NCI-H1694 treated with DMSO at 0.1 percent for 48 hours (cell line): ENCODE measurements at regions not wholly inside any gene's neighbourhood (a gene's known extent, or its start where the extent isn't known, plus 50 kb on each side); places are given as distances from the start of the nearest gene placed in this dataset.

Source experiments
- DNase-seq: peaks from one replicate; lab custom pipeline; 2025; lab: John Stamatoyannopoulos, UW

DNA sequence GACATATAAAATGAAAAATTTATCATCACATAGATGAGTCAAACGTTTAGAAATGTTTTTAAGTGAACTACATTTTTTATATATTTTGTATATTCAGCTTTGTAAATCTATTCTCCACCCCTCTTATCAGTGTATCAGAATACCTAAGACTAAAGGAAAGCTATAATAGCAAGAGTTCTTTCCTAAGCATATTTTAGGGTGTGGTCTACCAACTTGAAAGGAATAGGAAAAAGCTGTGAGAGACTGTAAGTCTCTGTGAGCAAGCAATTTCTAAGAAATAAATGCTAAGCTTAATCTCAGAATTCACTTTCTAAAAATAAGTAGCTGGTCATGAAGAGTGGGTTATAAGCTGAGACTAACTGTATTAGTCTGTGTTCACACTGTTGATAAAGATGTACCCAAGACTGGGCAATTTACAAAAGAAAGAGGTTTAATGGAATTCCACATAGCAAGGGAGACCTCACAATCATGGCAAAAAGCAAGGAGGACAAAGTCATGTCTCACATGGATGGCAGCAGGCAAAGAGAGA is 175.4 kb upstream of the PREP start:
- DNase-seq = no peak

DNA sequence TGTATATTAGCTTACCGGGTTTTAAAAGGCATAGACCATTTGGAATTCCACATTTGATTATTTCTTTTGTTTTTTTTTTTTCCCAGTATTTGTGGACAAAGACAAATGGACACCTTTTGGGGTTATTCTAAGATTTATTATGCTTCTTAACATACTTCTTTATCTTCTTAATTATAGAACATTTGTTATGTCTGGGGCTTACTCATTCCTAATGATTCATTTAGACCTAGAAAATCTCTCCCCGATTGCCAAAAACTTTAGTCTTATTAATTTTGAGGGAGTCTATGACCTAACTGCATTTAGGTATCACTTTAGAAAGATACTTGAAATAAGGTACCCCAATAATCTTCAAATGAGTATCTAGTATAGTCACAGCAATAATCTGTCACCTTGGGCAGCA is 170.7 kb upstream of the PREP start:
- no peak for DNase-seq

DNA sequence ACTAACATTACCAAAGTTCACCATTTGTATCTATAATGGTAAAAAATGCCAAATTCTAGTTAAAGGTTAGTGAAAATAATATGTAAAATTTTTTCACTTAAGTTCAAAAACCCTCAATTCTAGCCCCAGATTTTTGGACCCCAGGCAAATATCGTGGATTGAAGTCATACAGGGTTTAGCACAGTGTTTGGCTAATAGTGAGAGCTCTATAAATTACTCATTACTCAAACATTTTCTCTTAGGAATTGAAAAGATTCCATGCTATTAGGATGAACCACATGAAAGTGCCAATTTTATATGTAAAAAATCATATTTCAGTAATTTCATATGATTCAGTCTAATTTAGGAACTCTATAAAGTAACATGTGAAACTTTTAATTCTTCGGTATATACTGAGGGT is 170.3 kb upstream of the PREP start:
- DNase-seq = no peak

DNA sequence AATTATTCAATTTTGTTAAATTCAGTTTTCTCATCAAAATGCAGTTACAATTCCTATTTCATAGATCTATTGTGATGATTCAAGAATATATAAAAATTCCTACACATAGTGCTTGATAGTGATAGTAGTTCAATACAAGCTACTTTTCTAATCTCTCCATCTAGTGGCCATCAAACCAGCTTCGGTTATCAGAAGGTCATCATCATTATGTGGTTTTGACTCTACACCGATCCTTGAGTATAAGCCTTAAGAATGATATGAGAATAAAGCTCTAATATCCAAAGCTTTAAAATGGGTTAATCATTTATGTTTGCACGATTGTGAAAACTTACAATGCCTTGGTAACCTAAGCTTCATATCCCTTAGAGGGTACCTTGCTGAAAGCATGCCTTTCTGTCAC is 167.5 kb upstream of the PREP start:
- no peak for DNase-seq

DNA sequence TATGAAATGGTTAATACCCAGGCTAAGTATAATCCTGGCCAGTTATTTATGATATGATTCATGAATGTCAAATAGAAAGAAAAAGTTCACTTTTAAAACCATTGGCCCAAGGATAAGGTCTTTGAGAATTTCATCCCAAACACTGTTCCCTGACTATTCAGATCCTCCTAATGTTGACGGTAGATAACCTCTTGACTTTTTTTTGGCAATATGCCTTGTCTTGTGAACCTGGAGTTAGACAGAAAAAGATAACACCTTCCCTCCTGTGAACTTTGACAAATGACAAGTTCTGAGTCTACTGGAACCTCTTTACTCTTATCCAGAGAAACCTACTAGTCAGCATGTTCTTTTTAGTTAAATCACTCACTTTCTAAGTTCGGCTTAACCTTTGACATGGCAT is 166.8 kb upstream of the PREP start:
- no peak for DNase-seq

DNA sequence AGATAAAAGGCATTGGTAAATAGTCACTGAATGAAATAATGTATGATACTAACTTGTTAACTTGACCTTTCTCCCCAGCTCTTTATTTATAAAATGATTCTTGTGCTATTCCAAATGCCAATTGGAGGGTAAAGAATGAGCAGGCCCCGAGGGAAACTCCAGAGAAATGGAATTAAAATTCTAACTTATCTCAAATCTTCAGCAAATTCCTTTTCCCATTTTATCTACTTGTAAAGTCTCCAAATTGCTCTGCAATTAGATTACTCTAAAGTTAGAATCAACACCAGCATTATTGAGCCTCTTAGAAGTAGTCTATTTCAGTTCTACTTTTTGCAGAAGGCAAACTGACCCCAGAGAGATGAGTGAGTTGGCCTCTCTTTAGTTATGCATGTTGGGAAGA is 165.9 kb upstream of the PREP start:
- no peak for DNase-seq

DNA sequence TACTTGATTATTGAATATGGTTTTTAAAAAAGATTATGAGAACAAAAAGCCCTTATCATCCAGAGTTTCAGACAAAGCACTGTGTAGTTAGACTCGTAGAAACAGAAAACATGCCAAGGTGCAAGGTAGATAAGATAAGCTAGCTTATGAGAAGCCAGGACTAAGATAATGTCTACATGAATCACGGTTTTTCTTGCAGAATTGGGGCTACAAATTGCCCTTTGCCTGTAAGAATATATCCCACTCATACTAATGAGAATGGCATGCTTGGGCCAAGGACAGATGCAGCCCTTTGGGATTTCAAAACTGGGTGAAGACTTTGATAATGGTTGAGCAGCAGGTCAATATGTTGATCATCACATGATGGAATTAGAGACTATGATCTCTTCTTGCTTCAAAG is 165.3 kb upstream of the PREP start:
- DNase-seq = no peak

DNA sequence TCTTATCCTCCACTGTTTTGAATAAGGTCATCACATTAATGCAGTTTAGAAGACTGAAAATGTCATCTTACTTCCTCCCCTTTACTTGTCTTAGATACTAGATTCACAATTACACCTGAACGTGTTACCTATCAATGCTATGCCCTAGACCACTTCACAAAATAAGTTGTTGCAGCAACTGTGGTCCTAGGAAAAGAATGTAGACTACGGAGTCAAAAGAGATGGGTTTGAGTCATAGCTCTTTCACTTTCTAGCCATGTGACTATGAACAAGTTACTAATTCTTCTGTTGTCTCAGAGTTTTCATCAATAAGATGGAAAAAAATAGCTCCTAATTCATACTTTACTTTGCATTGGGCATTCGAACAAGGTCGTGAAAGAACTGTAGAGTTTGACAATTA is 164.3 kb upstream of the PREP start:
- no peak for DNase-seq

DNA sequence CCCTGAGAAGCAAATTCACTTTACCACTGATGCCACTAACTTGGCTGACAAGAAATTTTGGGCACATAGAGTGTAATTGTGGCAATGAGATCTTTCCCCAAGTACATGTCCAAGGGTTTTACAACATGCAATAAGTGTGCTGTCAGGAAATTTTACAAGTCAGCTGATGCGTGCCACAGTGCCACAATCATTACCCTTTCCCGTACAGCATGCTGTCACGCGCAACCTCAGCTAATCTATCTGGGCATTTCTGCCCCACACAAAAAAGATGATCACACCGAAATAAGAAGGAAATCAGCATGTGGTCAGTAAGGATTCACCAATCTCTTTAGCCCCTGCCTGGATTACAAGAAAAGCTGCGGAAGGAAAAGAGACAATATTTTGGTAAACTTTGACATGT is 163.6 kb upstream of the PREP start:
- DNase-seq = no peak

DNA sequence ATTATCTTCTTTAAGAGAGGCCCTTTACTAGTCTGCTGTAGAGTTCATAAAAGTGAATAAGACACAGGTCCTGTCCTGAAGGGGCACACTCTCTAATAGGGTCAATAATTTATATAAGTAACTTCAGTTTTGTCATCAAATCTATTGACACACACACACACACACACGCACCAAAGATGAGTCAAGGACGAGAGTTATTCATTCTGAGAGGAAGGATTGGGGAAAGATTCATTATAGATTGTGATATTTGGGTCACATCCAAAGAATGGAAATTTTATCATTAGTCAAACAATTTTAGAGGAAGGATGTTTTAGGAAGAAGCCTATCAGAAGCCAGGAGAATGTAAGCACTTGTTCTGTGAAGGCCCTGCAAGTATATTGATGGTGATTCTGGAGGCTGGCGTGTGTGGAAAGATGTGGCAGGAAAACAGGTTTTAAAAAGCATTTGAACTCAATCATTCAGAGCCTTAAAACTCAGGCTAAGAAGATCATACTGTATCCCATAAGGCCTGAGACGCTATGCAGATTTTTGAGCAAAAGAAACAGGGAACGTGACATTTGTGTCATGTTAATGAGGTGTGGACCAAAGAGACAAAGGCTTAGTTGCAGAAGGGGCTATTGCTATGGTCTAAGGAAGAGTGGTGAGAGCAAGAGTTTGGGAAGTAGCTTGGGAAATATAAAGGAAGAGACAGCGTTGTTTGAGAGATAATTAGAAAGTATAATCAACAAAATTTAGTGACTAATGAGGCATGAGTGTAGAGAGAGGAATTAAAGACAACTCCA is 161.4 kb upstream of the PREP start:
- DNase-seq = no peak

DNA sequence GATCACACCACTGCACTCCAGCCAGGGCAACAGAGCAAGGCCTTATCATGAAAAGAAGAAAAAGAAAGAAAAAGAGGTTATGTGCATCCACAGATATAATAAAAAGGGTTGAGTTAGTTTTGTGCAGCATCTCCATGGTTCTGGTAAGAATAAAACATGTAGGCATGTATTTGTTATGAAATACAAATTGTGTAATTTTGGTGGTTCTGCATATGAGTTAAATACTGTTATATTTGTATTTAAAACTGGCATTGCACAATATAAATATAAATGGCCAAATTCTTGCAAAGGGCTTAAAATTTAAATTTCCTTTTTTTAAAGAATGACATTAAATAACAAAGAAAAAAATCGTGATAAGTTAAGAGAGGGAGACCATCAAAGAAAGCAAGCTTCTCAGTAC is 159.1 kb upstream of the PREP start:
- no peak for DNase-seq

DNA sequence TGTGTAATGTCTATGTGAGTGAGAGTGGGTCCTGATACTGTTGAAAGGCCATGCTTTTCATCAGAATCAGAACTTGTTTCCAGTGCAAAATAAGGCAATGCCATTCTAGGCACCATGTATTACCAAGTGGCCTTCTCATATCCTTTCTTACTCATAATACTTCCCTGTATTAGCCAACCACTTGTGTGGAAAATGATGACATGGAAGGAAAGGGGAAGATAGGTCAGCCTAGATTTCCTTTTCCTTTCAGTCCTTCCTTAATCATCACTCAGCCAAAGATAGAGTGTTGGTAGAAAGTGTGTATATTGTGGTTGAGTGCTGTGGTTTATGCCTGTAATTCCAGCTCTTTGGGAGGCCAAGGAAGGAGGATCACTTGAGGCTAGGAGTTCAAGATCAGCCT is 158.6 kb upstream of the PREP start:
- no peak for DNase-seq

DNA sequence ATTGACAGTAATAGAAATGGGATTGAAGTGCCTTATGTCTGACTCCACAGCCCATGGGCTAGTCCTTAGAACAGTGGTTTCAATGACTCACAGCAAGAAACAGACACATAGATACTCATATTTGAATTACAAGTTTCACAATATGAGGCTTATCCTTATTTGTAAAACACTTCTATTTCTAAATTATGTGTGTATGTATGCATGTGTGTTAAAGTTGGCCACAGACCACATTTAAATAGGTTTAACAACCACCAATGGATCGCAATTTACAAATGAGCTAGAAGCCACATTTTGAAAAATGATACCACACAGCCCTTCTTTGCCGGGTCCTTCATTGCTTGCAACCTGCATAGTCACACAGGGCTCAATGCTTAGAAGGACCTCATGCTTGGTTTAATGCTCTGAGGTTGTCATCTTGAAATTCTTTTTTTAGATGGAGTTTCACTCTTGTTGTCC is 157.8 kb upstream of the PREP start:
- DNase-seq = no peak

DNA sequence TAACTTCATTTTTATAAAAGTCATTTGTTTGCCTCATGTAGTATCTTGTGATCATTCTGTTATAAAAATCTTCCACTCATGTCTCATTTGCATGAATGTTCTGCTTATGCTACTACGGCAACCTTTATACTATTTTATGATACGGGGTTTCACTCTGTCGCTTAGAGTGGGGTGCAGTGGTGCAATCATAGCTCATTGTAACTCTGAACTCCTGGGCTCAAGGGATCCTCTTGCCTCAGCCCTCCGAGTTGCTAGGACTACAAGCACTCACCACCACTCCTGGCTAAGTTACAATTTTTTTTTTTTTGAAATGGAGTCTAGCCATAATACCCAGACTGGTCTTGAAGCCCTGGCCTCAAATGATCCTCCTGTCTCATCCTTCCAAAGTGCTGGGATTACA is 154.4 kb upstream of the PREP start:
- DNase-seq = no peak

DNA sequence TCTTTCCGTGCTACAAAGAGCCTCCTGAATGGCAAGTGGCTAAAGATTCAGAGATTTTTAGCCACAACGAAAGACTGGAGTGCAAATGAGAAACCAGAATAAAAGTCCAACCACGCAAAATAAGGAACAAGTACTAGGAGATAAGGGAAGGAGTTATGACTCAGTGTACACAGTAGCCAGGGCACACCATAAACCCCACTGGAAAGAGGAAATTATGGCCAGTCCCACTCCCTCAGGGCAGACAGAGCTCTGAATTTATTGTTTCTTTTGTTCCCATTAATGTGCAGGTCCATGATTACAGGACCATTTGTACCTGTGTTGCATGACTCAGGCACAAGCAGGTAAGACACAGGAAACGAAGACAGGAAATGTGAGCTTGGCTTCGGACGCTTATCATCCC is 150.3 kb upstream of the PREP start:
- DNase-seq = no peak

DNA sequence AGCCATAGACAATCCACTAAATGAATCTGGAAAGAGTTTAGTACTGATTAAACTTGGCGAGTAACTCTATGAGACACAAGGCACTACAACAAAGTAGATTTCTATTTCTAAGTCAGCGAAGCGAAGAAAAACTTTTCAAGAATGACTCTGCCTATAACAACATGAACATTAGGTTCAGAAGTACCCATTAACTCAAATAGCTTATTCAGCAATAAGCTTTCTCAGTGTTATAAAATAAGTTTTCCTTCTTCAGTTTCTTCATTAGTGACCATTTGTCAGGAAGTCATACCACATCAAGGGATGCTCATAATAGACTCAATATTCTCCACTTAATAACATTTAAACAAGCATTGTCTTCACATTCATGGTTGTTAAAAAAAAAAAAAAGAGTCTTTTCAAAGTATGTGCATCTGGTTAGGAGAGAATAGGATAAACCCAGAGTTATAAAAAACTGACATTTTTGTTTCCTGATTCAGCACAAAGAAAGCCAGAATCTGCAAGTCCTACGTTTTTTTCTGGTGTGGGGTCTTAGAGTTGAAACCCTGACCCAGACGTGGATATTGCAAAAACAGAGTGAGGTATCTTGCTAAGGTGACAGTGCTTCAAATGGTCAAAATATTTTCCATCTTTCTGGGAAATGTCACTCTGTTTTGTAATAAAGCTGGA is 148.2 kb upstream of the PREP start:
- no peak for DNase-seq

DNA sequence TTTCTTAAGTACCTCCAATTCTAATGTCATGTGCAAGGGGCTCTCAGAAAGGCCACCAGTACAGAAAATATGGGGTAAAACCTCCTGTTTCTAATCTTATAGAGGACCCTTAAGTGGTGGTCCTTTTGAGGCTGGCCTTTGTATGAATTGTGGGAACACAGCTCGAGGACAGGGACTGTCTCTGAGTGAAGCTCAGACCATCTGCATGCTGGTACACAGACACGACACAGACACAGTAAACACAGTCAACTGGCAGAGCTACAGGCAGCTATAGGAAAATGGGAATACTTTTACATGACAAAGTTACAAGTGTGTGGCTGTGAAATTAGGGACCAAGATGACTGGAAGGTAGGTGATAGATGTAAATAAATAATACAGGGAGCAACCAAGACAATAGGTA is 143.9 kb upstream of the PREP start:
- DNase-seq = no peak

DNA sequence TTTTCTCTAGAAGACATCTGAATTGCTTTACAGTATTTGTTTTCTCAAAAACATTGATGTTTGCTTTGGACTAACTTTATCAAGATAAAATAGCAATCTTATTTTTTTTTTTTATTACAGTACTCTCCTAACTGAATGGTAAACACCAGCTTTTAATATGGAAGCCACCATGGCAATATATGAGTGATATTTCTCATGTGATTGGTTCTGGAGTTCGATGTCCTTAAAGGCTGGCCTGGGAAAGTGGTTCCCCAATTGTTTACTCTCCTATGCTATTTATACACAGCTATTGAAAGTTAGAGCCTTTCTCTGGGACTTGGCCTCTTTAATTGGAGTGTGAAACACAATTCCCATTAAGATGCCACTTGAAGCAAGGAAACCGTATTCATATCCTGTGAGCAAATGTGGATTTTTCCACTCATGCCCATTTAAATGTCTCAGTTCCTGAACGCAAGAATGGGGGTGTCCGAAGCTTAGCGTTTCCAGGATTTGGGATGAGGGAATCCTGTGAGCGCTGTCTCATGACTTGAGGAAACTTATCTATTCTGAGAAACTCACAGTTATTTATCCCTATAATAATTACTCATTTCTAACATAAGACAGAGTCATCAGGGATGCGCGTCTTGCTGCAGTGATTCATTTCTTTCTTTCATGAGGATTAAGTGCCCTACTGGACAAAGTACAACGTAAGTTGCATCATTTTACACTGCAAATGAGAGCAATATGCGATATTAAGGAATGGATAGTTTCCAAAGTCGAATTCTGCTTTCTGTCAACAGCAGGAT is 143.3 kb upstream of the PREP start:
- no peak for DNase-seq

DNA sequence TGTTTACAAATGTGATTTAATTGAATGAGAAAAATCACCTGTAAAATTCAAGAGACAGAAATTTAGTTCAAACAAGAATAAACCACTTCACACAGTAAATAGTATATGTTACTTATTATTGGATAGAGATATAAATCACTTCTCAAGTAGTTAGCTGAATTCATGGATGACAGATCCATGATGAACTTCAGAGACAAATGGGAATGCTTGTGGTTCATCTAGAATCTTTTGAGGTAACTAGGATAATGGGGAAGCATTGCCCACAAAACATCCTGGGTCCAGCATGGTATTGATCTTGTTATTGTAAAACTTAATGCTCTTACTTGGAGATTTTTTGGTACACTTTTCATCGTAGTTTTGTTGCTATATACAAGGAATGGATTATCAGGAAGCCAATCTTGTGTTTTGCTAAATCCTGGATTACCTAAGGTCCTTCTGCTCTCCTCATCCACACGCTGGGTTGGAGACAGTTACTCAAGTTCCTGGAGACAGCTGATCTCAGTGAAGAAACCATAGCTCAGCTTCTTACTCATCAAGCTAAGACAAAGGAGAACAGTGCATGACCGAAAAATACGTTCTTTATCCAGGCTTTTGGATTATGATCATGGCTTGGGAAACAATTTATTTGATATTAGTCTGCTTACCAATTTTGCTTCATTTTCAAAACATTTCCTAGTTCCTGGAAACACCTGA is 142.5 kb upstream of the PREP start:
- no peak for DNase-seq

DNA sequence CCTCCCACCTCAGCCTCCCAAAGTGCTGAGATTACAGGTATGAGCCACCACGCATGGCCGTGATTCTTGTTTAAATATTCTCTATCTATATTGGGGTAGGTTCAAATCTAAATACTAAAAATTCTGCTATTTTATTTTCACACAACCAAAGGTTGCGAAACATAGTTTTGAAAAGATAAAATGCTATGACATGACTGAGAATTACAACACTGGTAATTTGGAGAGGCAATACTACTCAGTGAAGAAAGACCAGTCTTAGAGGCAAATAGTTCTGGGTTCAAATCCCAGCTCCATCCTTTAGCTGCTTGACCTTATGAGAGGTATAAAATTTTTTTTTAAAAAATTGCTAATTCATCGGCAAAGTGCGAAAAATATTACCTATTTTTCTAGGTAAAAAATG is 137.0 kb upstream of the PREP start:
- DNase-seq = no peak

DNA sequence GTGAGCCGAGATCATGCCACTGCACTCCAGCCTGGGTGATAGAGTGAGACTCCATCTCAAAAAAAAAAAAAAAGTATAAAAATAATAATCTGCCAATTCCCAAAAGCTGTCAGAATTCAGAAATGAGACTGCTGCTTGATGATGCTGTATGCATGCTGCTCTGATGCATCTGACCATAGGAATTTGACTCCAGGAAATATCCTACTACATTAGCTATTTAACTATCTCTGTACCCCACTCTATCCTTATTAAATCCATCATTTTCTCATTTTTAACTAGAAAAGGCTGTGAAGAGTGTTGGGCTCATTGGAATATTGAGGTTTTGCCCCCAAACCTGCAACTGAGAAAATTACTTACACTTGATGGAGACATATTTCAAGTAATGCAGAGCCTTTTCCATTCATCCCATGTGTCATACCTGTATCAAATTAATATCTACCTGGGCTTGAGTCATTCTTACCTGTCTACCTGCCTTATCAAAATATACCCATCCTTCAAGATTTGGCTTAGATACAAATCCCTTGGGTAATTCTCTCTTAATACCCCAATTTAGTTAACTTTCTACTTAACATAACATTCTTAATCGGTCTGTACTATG is 135.2 kb upstream of the PREP start:
- no peak for DNase-seq

DNA sequence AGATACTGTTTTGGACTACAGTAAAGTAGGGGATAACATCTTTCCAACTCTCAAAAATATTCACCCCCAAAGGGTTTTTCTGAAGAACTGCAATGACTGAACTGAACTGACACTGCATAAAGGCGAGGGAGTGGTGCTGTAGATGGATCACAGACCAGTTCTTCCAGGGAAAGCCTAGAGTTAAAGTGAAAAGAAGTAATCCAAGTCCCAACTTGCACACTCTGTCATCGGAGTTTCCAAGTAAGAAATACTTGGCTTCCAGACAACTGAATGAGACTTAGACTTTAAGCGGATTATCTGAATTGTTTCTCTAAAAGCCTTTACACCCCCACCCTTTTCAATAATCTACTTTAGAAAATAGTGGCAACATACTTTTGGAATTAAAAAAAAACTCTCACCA is 134.1 kb upstream of the PREP start:
- DNase-seq = no peak
